ENCODE measurements at regions not wholly inside any gene's neighbourhood (a gene's known extent, or its start where the extent isn't known, plus 50 kb on each side); places are given as distances from the start of the nearest gene placed in this dataset.

GRCh38 chr10:78808286-78808685 lies 260.5 kb upstream of the ZMIZ1 start:
- CTCF ChIA-PET = no interaction called here
- no peak overlapping the region for H3K4me2 ChIP-seq
- H2AFZ ChIP-seq = no peak overlapping the region
- H3K79me2 ChIP-seq (ENCODE audit: low read depth) = no peaks in the 10 kb centered on the region
- no peak overlapping the region for H3K4me3 ChIP-seq
- no peak overlapping the region for H3K27ac ChIP-seq
- DNase-seq = no peak
- no TSS peak for BruUV-seq (replicated peaks)
- intact Hi-C loops (cut with micrococcal nuclease; ENCODE audit: unreplicated experiment) = no loop called here
- POLR2A ChIA-PET (ENCODE audit: unreplicated experiment) = no interaction called here
- H3K36me3 ChIP-seq (ENCODE audit: low read depth) = no peaks in the 10 kb centered on the region
- H3K27me3 ChIP-seq (ENCODE audit: insufficient read depth, low read depth) = no peaks in the 10 kb centered on the region
- peaks cover 4% of the 10 kb centered on the region; the same call in 1 of the 2 replicates for H3F3A ChIP-seq (ENCODE audit: insufficient read depth, low read depth)
- H3K9me3 ChIP-seq (ENCODE audit: insufficient read depth, low read depth) = no peaks in the 10 kb centered on the region
- H3K4me1 ChIP-seq (replicated peaks; ENCODE audit: insufficient read depth) = peaks cover 14% of the 10 kb centered on the region
- H4K20me1 ChIP-seq (ENCODE audit: insufficient read depth) = no peaks in the 10 kb centered on the region
- TF ChIP-seq CTCF (conservative IDR thresholded peaks at IDR 0.05) (no peak), EZH2 (IDR thresholded peaks at IDR 0.05; ENCODE audit: low read depth) (no peak)
- H3K9me2 ChIP-seq (ENCODE audit: insufficient read depth) = no peaks in the 10 kb centered on the region

- H3K4me2 ChIP-seq = no peak overlapping the region
- H3K9me3 ChIP-seq (ENCODE audit: insufficient read depth, low read depth) = no peaks in the 10 kb centered on the region
- TF ChIP-seq EZH2 (IDR thresholded peaks at IDR 0.05; ENCODE audit: low read depth) (no peak), CTCF (conservative IDR thresholded peaks at IDR 0.05) (no peak)
- no peaks in the 10 kb centered on the region for H3K36me3 ChIP-seq (ENCODE audit: low read depth)
- POLR2A ChIA-PET (ENCODE audit: unreplicated experiment) = no interaction called here
- H3K27ac ChIP-seq = no peak overlapping the region
- no peak for DNase-seq
- no peak overlapping the region for H3K4me3 ChIP-seq
- peaks cover 13% of the 10 kb centered on the region for H3K4me1 ChIP-seq (replicated peaks; ENCODE audit: insufficient read depth)
- H4K20me1 ChIP-seq (ENCODE audit: insufficient read depth) = no peaks in the 10 kb centered on the region
- intact Hi-C loops (cut with micrococcal nuclease; ENCODE audit: unreplicated experiment) = no loop called here
- H3K79me2 ChIP-seq (ENCODE audit: low read depth) = no peaks in the 10 kb centered on the region
- H3K9me2 ChIP-seq (ENCODE audit: insufficient read depth) = no peaks in the 10 kb centered on the region
- peaks cover 4% of the 10 kb centered on the region; the same call in 1 of the 2 replicates for H3F3A ChIP-seq (ENCODE audit: insufficient read depth, low read depth)
- no peak overlapping the region for H2AFZ ChIP-seq
- no TSS peak for BruUV-seq (replicated peaks)
- H3K27me3 ChIP-seq (ENCODE audit: insufficient read depth, low read depth) = no peaks in the 10 kb centered on the region
- CTCF ChIA-PET = no interaction called here
Measured at GRCh38 chr10:78808736-78809367, 259.9 kb upstream of the ZMIZ1 start.

GRCh38 chr10:78811174-78811573 lies 257.6 kb upstream of the ZMIZ1 start:
- no peak overlapping the region for H3K27ac ChIP-seq
- no peak overlapping the region for H2AFZ ChIP-seq
- H3K4me3 ChIP-seq = no peak overlapping the region
- H4K20me1 ChIP-seq (ENCODE audit: insufficient read depth) = no peaks in the 10 kb centered on the region
- BruUV-seq (replicated peaks) = no TSS peak
- H3K27me3 ChIP-seq (ENCODE audit: insufficient read depth, low read depth) = no peaks in the 10 kb centered on the region
- TF ChIP-seq EZH2 (IDR thresholded peaks at IDR 0.05; ENCODE audit: low read depth) = no peak
- TF ChIP-seq CTCF (conservative IDR thresholded peaks at IDR 0.05) = no peak
- ChIA-PET POLR2A (ENCODE audit: unreplicated experiment) (no interaction called here), CTCF (no interaction called here)
- H3K79me2 ChIP-seq (ENCODE audit: low read depth) = no peaks in the 10 kb centered on the region
- no peaks in the 10 kb centered on the region for H3K9me3 ChIP-seq (ENCODE audit: insufficient read depth, low read depth)
- peaks cover 13% of the 10 kb centered on the region for H3K4me1 ChIP-seq (replicated peaks; ENCODE audit: insufficient read depth)
- intact Hi-C loops (cut with micrococcal nuclease; ENCODE audit: unreplicated experiment) = no loop called here
- DNase-seq = no peak
- no peaks in the 10 kb centered on the region for H3K9me2 ChIP-seq (ENCODE audit: insufficient read depth)
- no peak overlapping the region for H3K4me2 ChIP-seq
- no peaks in the 10 kb centered on the region for H3K36me3 ChIP-seq (ENCODE audit: low read depth)
- H3F3A ChIP-seq (ENCODE audit: insufficient read depth, low read depth) = no peaks in the 10 kb centered on the region; the same call in 1 of the 2 replicates

Measured in PC-9 (cell line).